ENCODE measurements at regions not wholly inside any gene's neighbourhood (a gene's known extent, or its start where the extent isn't known, plus 50 kb on each side); places are given as distances from the start of the nearest gene placed in this dataset.

GRCh38 chr5:18551716-18552115 is 917.5 kb downstream of the TAF11L14 start:
- Histone ChIP-seq H3K27me3 (ENCODE audit: insufficient read depth, low read length) (no peaks in the 10 kb centered on the region), H3K79me1 (ENCODE audit: insufficient read depth, low read depth, low read length, poor library complexity, severe bottlenecking) (no peaks in the 10 kb centered on the region), H3K27ac (ENCODE audit: insufficient read length, low read depth, low read length) (no peak overlapping the region), H4K8ac (replicated peaks; ENCODE audit: insufficient read length, low read depth, low read length) (no peak overlapping the region), H4K5ac (ENCODE audit: insufficient read length, low read depth, low read length) (no peak overlapping the region), H3K18ac (ENCODE audit: insufficient read length, low read depth, low read length) (no peak overlapping the region), H2BK20ac (ENCODE audit: low read depth, low read length, poor library complexity, severe bottlenecking) (no peak overlapping the region), H3K23me2 (ENCODE audit: insufficient read length, low read depth, low read length, poor library complexity, severe bottlenecking) (no peaks in the 10 kb centered on the region), H2BK15ac (ENCODE audit: low read depth, low read length) (no peak overlapping the region), H3K4ac (ENCODE audit: low read depth, low read length) (no peak overlapping the region), H2BK120ac (ENCODE audit: low read depth, low read length, poor library complexity, severe bottlenecking) (no peak overlapping the region), H3K4me2 (ENCODE audit: insufficient read depth, insufficient read length, low read length) (no peak overlapping the region), H2AFZ (ENCODE audit: low read length) (no peak overlapping the region), H3K9me3 (ENCODE audit: control insufficient read depth, low read depth, low read length) (peaks cover 54% of the 10 kb centered on the region), H3T11ph (ENCODE audit: low read length) (no peak overlapping the region), H2BK5ac (ENCODE audit: insufficient read length, low read length) (no peak overlapping the region), H2BK12ac (ENCODE audit: insufficient read length, low read depth, low read length) (no peak overlapping the region), H4K20me1 (ENCODE audit: control insufficient read depth, insufficient read depth, insufficient read length) (no peaks in the 10 kb centered on the region), H4K91ac (ENCODE audit: insufficient read length, low read depth, low read length) (no peak overlapping the region), H3K79me2 (ENCODE audit: insufficient read depth, low read length) (no peaks in the 10 kb centered on the region), H2AK5ac (ENCODE audit: insufficient read length, low read length) (no peak overlapping the region), H3K14ac (ENCODE audit: insufficient read depth, low read length) (no peak overlapping the region), H3K4me1 (ENCODE audit: insufficient read depth, low read length) (no peaks in the 10 kb centered on the region), H3K56ac (ENCODE audit: insufficient read length, low read depth, low read length) (no peak overlapping the region), H3K9ac (ENCODE audit: extremely low read depth, insufficient read length, low read length) (no peak overlapping the region), H3K23ac (ENCODE audit: insufficient read length, low read depth, low read length) (no peak overlapping the region)
- peaks cover 39 to 63% (median 59%) of the 10 kb centered on the region in 3 experiments for H3K36me3 Mint-ChIP-seq (ENCODE audit: insufficient read depth in 1 of 3, low read depth in 3 of 3)
- no peaks in the 10 kb centered on the region for H3K27me3 Mint-ChIP-seq (ENCODE audit: low read depth)
- H3K4me1 Mint-ChIP-seq = peaks cover 2 to 27% of the 10 kb centered on the region in 2 experiments
- H3K27ac Mint-ChIP-seq = no peak overlapping the region
- no CpG with 5 or more reads among the region's 18 CpGs for WGBS (ENCODE audit: extremely low coverage, insufficient read length, low lambda C conversion rate)
- DNase-seq = no peak
- H3K9me3 Mint-ChIP-seq = peaks cover 47 to 54% of the 10 kb centered on the region in 2 experiments
- TF ChIP-seq, protein P1, sequence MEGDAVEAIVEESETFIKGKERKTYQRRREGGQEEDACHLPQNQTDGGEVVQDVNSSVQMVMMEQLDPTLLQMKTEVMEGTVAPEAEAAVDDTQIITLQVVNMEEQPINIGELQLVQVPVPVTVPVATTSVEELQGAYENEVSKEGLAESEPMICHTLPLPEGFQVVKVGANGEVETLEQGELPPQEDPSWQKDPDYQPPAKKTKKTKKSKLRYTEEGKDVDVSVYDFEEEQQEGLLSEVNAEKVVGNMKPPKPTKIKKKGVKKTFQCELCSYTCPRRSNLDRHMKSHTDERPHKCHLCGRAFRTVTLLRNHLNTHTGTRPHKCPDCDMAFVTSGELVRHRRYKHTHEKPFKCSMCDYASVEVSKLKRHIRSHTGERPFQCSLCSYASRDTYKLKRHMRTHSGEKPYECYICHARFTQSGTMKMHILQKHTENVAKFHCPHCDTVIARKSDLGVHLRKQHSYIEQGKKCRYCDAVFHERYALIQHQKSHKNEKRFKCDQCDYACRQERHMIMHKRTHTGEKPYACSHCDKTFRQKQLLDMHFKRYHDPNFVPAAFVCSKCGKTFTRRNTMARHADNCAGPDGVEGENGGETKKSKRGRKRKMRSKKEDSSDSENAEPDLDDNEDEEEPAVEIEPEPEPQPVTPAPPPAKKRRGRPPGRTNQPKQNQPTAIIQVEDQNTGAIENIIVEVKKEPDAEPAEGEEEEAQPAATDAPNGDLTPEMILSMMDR (conservative IDR thresholded peaks at IDR 0.05) = no peak
- H3K4me3 Mint-ChIP-seq = no peak overlapping the region

Measured in H9 (cell line).